Small intestine (tissue), 7 donors: ENCODE measurements at regions not wholly inside any gene's neighbourhood (a gene's known extent, or its start where the extent isn't known, plus 50 kb on each side); places are given as distances from the start of the nearest gene placed in this dataset.
"Not testable (repeated sequence)": the region's sequence is repeated elsewhere in the genome, so short reads cannot be mapped to it uniquely, and the experiment has no call there.

Source experiments
- DNase-seq, 2 donors: peaks; one replicate each; pipeline versions ENCODE4 v3.0.0 to v3.0.0-alpha.2; 2013
- FAIRE-seq: peaks from 2 replicates; lab custom pipeline; 2012; peaks lifted over from hg19 to GRCh38; lab: Jason Lieb, UNC
- H3K27ac ChIP-seq, 3 donors: one replicate each; pipeline ENCODE4 v1.5.1; 2013; ENCODE audit warnings: low read length in 2 of 3, mild to moderate bottlenecking in 2 of 3, control low read depth in 1 of 3, inconsistent platforms in 1 of 3, low read depth in 1 of 3, moderate library complexity in 1 of 3
- H3K27me3 ChIP-seq, 3 donors: one replicate each; pipeline ENCODE4 v1.6.1; 2013; ENCODE audit warnings: low read length in 3 of 3, inconsistent platforms in 1 of 3; ENCODE audit not compliant: control insufficient read depth in 3 of 3, insufficient read depth in 3 of 3
- H3K36me3 ChIP-seq, 3 donors: one replicate each; pipeline ENCODE4 v1.6.1; 2013; ENCODE audit warnings: low read length in 3 of 3, inconsistent platforms in 1 of 3, low read depth in 1 of 3, mild to moderate bottlenecking in 1 of 3, moderate library complexity in 1 of 3; ENCODE audit not compliant: control insufficient read depth in 3 of 3, insufficient read depth in 2 of 3
- H3K4me1 ChIP-seq, 3 donors: one replicate each; pipeline ENCODE4 v1.6.1; 2013; ENCODE audit warnings: low read length in 2 of 3, inconsistent platforms in 1 of 3, low read depth in 1 of 3, mild to moderate bottlenecking in 1 of 3, moderate library complexity in 1 of 3; ENCODE audit not compliant: control insufficient read depth in 3 of 3, insufficient read depth in 2 of 3
- H3K4me3 ChIP-seq, 3 donors: one replicate each; pipeline ENCODE4 v1.5.1; 2013; ENCODE audit warnings: low read length in 3 of 3, control low read depth in 1 of 3, inconsistent platforms in 1 of 3, low read depth in 1 of 3, mild to moderate bottlenecking in 1 of 3, moderate library complexity in 1 of 3
- H3K9me3 ChIP-seq, 2 donors: one replicate each; pipeline ENCODE4 v1.6.1; 2013; ENCODE audit warnings: low read depth in 1 of 2, low read length in 1 of 2; ENCODE audit not compliant: control insufficient read depth in 2 of 2, insufficient read depth in 1 of 2
- WGBS, 3 donors: extraction: QIAGEN DNeasy Blood & Tissue Kit; methylation state at CpG; one replicate each; pipeline ENCODE4 v1.1.7; 2013; 5-methylcytosine and 5-hydroxymethylcytosine counted together
- donor health status: healthy with polysubstance abuse.
- donor health status: control.
- donor health status: control.
- donor health status: Bipolar disorder and iron deficiency.
- donor health status: healthy.

GRCh38 chr18:38198526-38198925 lies 632.9 kb upstream of the CELF4 start:
- DNase-seq (no peak), FAIRE-seq (no peak)
- Histone ChIP-seq H3K36me3 (no peaks in the 10 kb centered on the region), H3K4me1 (no peaks in the 10 kb centered on the region), H3K4me3 (no peak overlapping the region), H3K27me3 (no peaks in the 10 kb centered on the region), H3K9me3 (no peaks in the 10 kb centered on the region), H3K27ac (no peak overlapping the region)
- WGBS, 3 donors: 47 to 59% (median 50%) methylated on average over 1 of the region's 1 CpG

- 50 to 78% (median 61%) methylated on average over 1 of the region's 1 CpG for WGBS, 3 donors
- no peaks in the 10 kb centered on the region for H3K9me3 ChIP-seq
- no peaks in the 10 kb centered on the region for H3K4me1 ChIP-seq
- FAIRE-seq (no peak), DNase-seq (no peak)
- no peaks in the 10 kb centered on the region for H3K27me3 ChIP-seq
- H3K4me3 ChIP-seq: no peak overlapping the region
- H3K27ac ChIP-seq: no peak overlapping the region
- no peaks in the 10 kb centered on the region for H3K36me3 ChIP-seq
These were observed 620.9 kb upstream of the CELF4 start for GRCh38 chr18:38186491-38186890.

GRCh38 chr18:38174594-38174993 lies 609.0 kb upstream of the CELF4 start:
- DNase-seq (no peak), FAIRE-seq (no peak)
- 34 to 51% (median 36%) methylated on average over 3 of the region's 3 CpGs for WGBS, 3 donors

GRCh38 chr18:38174173-38174572 lies 608.6 kb upstream of the CELF4 start:
- no peak for DNase-seq

More at GRCh38 chr18:38174594-38174993, 609.0 kb upstream of the CELF4 start:
- no peaks in the 10 kb centered on the region for H3K36me3 ChIP-seq
- H3K4me1 ChIP-seq: no peaks in the 10 kb centered on the region
- H3K27ac ChIP-seq: no peak overlapping the region
- H3K4me3 ChIP-seq: no peak overlapping the region
- no peaks in the 10 kb centered on the region for H3K9me3 ChIP-seq
- H3K27me3 ChIP-seq: no peaks in the 10 kb centered on the region

GRCh38 chr18:38170845-38171244 lies 605.2 kb upstream of the CELF4 start:
- Histone ChIP-seq H3K36me3 (no peaks in the 10 kb centered on the region), H3K27ac (no peak overlapping the region), H3K4me1 (no peaks in the 10 kb centered on the region), H3K9me3 (no peaks in the 10 kb centered on the region), H3K4me3 (no peak overlapping the region), H3K27me3 (no peaks in the 10 kb centered on the region)
- DNase-seq: no peak
- FAIRE-seq: no peak

More at GRCh38 chr18:38174173-38174572, 608.6 kb upstream of the CELF4 start:
- no peaks in the 10 kb centered on the region for H3K36me3 ChIP-seq
- no peaks in the 10 kb centered on the region for H3K27me3 ChIP-seq
- H3K4me3 ChIP-seq: no peak overlapping the region
- FAIRE-seq: no peak
- 72 to 92% (median 81%) methylated on average over 1 of the region's 1 CpG for WGBS, 3 donors
- no peak overlapping the region for H3K27ac ChIP-seq
- no peaks in the 10 kb centered on the region for H3K9me3 ChIP-seq
- no peaks in the 10 kb centered on the region for H3K4me1 ChIP-seq

- H3K27ac ChIP-seq: no peak overlapping the region
- no peak for DNase-seq
- FAIRE-seq: no peak
- no peaks in the 10 kb centered on the region for H3K36me3 ChIP-seq
- WGBS, 3 donors: 64 to 85% (median 65%) methylated on average over 2 of the region's 2 CpGs
- no peaks in the 10 kb centered on the region for H3K27me3 ChIP-seq
- H3K4me1 ChIP-seq: no peaks in the 10 kb centered on the region
- no peaks in the 10 kb centered on the region for H3K9me3 ChIP-seq
- no peak overlapping the region for H3K4me3 ChIP-seq
These were observed 602.0 kb upstream of the CELF4 start for GRCh38 chr18:38167623-38168022.

- H3K36me3 ChIP-seq, H3K4me3 ChIP-seq, FAIRE-seq, H3K27ac ChIP-seq, H3K4me1 ChIP-seq, H3K9me3 ChIP-seq, H3K27me3 ChIP-seq, DNase-seq: not testable (repeated sequence)
These were observed 587.5 kb upstream of the CELF4 start for GRCh38 chr18:38153116-38153515.

- Histone ChIP-seq H3K36me3 (no peaks in the 10 kb centered on the region), H3K27ac (no peak overlapping the region), H3K4me1 (no peaks in the 10 kb centered on the region), H3K27me3 (no peaks in the 10 kb centered on the region), H3K4me3 (no peak overlapping the region), H3K9me3 (no peaks in the 10 kb centered on the region)
- DNase-seq (no peak), FAIRE-seq (no peak)
- 28 to 54% (median 36%) methylated on average over 3 of the region's 3 CpGs for WGBS, 3 donors
These were observed 551.1 kb upstream of the CELF4 start for GRCh38 chr18:38116716-38117115.

- WGBS, 3 donors: 0 to 23% (median 3%) methylated on average over 1 of the region's 1 CpG
- Histone ChIP-seq H3K36me3 (no peaks in the 10 kb centered on the region), H3K27me3 (no peaks in the 10 kb centered on the region), H3K4me1 (no peaks in the 10 kb centered on the region), H3K4me3 (no peak overlapping the region), H3K9me3 (no peaks in the 10 kb centered on the region), H3K27ac (no peak overlapping the region)
- DNase-seq: no peak
- no peak for FAIRE-seq
These were observed 549.6 kb upstream of the CELF4 start for GRCh38 chr18:38115201-38115600.
